Activated T-cell treated with anti-CD3 and anti-CD28 coated beads, Interleukin-2, amount 50 U/mL, for 72 hours (primary cell): ENCODE measurements at regions not wholly inside any gene's neighbourhood (a gene's known extent, or its start where the extent isn't known, plus 50 kb on each side); places are given as distances from the start of the nearest gene placed in this dataset.
"Not testable (repeated sequence)": the region's sequence is repeated elsewhere in the genome, so short reads cannot be mapped to it uniquely, and the experiment has no call there.

Source experiments
- ATAC-seq, 2 donors: fragments of 150-1000 bp; cut with Tn5 transposase; replicated peaks in 1 of 2; 2 replicates each; pipeline ENCODE4 v1.10.0; 2021; ENCODE audit warnings: moderate library complexity in 2 of 2, mild to moderate bottlenecking in 1 of 2
- DNase-seq, 2 donors: peaks; one replicate each; pipeline ENCODE4 v3.0.0; 2021 to 2022; ENCODE audit warnings: mixed read lengths in 1 of 2
- H3K27ac Mint-ChIP-seq: one replicate; pipeline ENCODE4 v1.8.0; 2022; ENCODE audit warnings: mild to moderate bottlenecking, moderate library complexity, mixed read lengths
- H3K27me3 Mint-ChIP-seq: one replicate; pipeline ENCODE4 v1.8.0; 2022; ENCODE audit warnings: low read depth, mixed read lengths
- H3K36me3 Mint-ChIP-seq, 2 donors: one replicate each; pipeline ENCODE4 v1.8.0; 2022; ENCODE audit warnings: mixed read lengths in 2 of 2, mild to moderate bottlenecking in 1 of 2; ENCODE audit not compliant: insufficient read depth in 2 of 2
- H3K4me1 Mint-ChIP-seq: one replicate; pipeline ENCODE4 v1.8.0; 2022; ENCODE audit warnings: low read depth, mixed read lengths
- H3K4me3 Mint-ChIP-seq, 2 donors: one replicate each; pipeline ENCODE4 v1.8.0; 2022; ENCODE audit warnings: mild to moderate bottlenecking in 2 of 2, mixed read lengths in 2 of 2, moderate library complexity in 2 of 2
- H3K9me3 Mint-ChIP-seq, 2 donors: one replicate each; pipeline ENCODE4 v1.8.0; 2022; ENCODE audit warnings: mixed read lengths in 2 of 2

GRCh38 chrY:3491423-3491822 lies 87.4 kb upstream of the TGIF2LY start:
- H3K4me1 Mint-ChIP-seq, H3K4me3 Mint-ChIP-seq, H3K27ac Mint-ChIP-seq, H3K9me3 Mint-ChIP-seq, H3K27me3 Mint-ChIP-seq, H3K36me3 Mint-ChIP-seq: not testable (repeated sequence)
- peak in 1 of 2 donors; percentile 79 for ATAC-seq
- DNase-seq, result peak in 1 of 2 donors; percentile 0

- H3K4me3 Mint-ChIP-seq, H3K9me3 Mint-ChIP-seq, H3K27me3 Mint-ChIP-seq, H3K4me1 Mint-ChIP-seq, ATAC-seq, H3K27ac Mint-ChIP-seq, H3K36me3 Mint-ChIP-seq, DNase-seq: not testable (repeated sequence)
Observed at GRCh38 chrY:3494539-3494938, 84.3 kb upstream of the TGIF2LY start.

GRCh38 chrY:3527040-3527439 lies 51.8 kb upstream of the TGIF2LY start:
- H3K4me3 Mint-ChIP-seq, H3K4me1 Mint-ChIP-seq, H3K27ac Mint-ChIP-seq, H3K36me3 Mint-ChIP-seq, H3K27me3 Mint-ChIP-seq, H3K9me3 Mint-ChIP-seq: not testable (repeated sequence)
- DNase-seq, result peak in 1 of 2 donors; percentile 13
- ATAC-seq, result peak in 1 of 2 donors; percentile 77
